Stimulated activated memory B cell treated with anti-CD40 and anti-IgM and Interleukin-4, amounts not matched to agents 10 μg/mL and 1 μg/mL and 100 μg/mL, for 72 hours (primary cell): ENCODE measurements at regions not wholly inside any gene's neighbourhood (a gene's known extent, or its start where the extent isn't known, plus 50 kb on each side); places are given as distances from the start of the nearest gene placed in this dataset.
"Not testable (repeated sequence)": the region's sequence is repeated elsewhere in the genome, so short reads cannot be mapped to it uniquely, and the experiment has no call there.

Source experiments
- ATAC-seq: fragments of 150-1000 bp; cut with Tn5 transposase; 2 replicates; pipeline ENCODE4 v1.10.0; 2021
- H3K27ac Mint-ChIP-seq: one replicate; pipeline ENCODE4 v1.8.0; 2022; ENCODE audit warnings: mild to moderate bottlenecking, mixed read lengths
- H3K27me3 Mint-ChIP-seq: one replicate; pipeline ENCODE4 v1.8.0; 2022; ENCODE audit warnings: mixed read lengths
- H3K36me3 Mint-ChIP-seq: one replicate; pipeline ENCODE4 v1.8.0; 2022; ENCODE audit warnings: mixed read lengths
- H3K4me1 Mint-ChIP-seq: one replicate; pipeline ENCODE4 v1.8.0; 2022; ENCODE audit warnings: mixed read lengths
- H3K4me3 Mint-ChIP-seq: one replicate; pipeline ENCODE4 v1.8.0; 2022; ENCODE audit warnings: mild to moderate bottlenecking, moderate library complexity, mixed read lengths
- H3K9me3 Mint-ChIP-seq: one replicate; pipeline ENCODE4 v1.8.0; 2022; ENCODE audit warnings: mixed read lengths

- no peak overlapping the region for H3K27ac Mint-ChIP-seq
- H3K4me3 Mint-ChIP-seq = no peak overlapping the region
- no peaks in the 10 kb centered on the region for H3K27me3 Mint-ChIP-seq
- ATAC-seq = no peak
- H3K9me3 Mint-ChIP-seq = peaks cover 13% of the 10 kb centered on the region
- no peaks in the 10 kb centered on the region for H3K36me3 Mint-ChIP-seq
- no peaks in the 10 kb centered on the region for H3K4me1 Mint-ChIP-seq
These were observed 193.5 kb upstream of the SOX2 start for GRCh38 chr3:181518222-181518621.

- peaks cover 21% of the 10 kb centered on the region for H3K9me3 Mint-ChIP-seq
- H3K27ac Mint-ChIP-seq = no peak overlapping the region
- H3K27me3 Mint-ChIP-seq = no peaks in the 10 kb centered on the region
- no peaks in the 10 kb centered on the region for H3K4me1 Mint-ChIP-seq
- H3K36me3 Mint-ChIP-seq = no peaks in the 10 kb centered on the region
- no peak overlapping the region for H3K4me3 Mint-ChIP-seq
- no peak for ATAC-seq
These were observed 198.9 kb upstream of the SOX2 start for GRCh38 chr3:181512787-181513186.

GRCh38 chr3:181510500-181510899, 201.2 kb upstream of the SOX2 start:
- ATAC-seq = no peak
- Mint-ChIP-seq H3K27ac (no peak overlapping the region), H3K4me3 (no peak overlapping the region), H3K27me3 (no peaks in the 10 kb centered on the region), H3K4me1 (no peaks in the 10 kb centered on the region), H3K36me3 (no peaks in the 10 kb centered on the region), H3K9me3 (peaks cover 20% of the 10 kb centered on the region)

GRCh38 chr3:181497358-181497757, 214.4 kb upstream of the SOX2 start:
- H3K27ac Mint-ChIP-seq = no peak overlapping the region
- ATAC-seq = no peak
- no peaks in the 10 kb centered on the region for H3K9me3 Mint-ChIP-seq
- H3K36me3 Mint-ChIP-seq = no peaks in the 10 kb centered on the region
- H3K4me3 Mint-ChIP-seq = no peak overlapping the region
- H3K27me3 Mint-ChIP-seq = no peaks in the 10 kb centered on the region
- no peaks in the 10 kb centered on the region for H3K4me1 Mint-ChIP-seq

GRCh38 chr3:181493423-181493822, 218.3 kb upstream of the SOX2 start:
- Mint-ChIP-seq H3K27me3 (no peaks in the 10 kb centered on the region), H3K4me1 (no peaks in the 10 kb centered on the region), H3K4me3 (no peak overlapping the region), H3K36me3 (no peaks in the 10 kb centered on the region), H3K27ac (no peak overlapping the region), H3K9me3 (peaks cover 4% of the 10 kb centered on the region)
- no peak for ATAC-seq

GRCh38 chr3:181488536-181488935, 223.2 kb upstream of the SOX2 start:
- no peak for ATAC-seq
- H3K27ac Mint-ChIP-seq = no peak overlapping the region
- H3K4me1 Mint-ChIP-seq = no peaks in the 10 kb centered on the region
- H3K36me3 Mint-ChIP-seq = no peaks in the 10 kb centered on the region
- no peak overlapping the region for H3K4me3 Mint-ChIP-seq
- peaks cover 4% of the 10 kb centered on the region for H3K9me3 Mint-ChIP-seq
- H3K27me3 Mint-ChIP-seq = no peaks in the 10 kb centered on the region

- H3K4me3 Mint-ChIP-seq = no peak overlapping the region
- H3K27me3 Mint-ChIP-seq = no peaks in the 10 kb centered on the region
- no peak overlapping the region for H3K27ac Mint-ChIP-seq
- H3K4me1 Mint-ChIP-seq = no peaks in the 10 kb centered on the region
- ATAC-seq = no peak
- H3K36me3 Mint-ChIP-seq = no peaks in the 10 kb centered on the region
- H3K9me3 Mint-ChIP-seq = peaks cover 4% of the 10 kb centered on the region
These were observed 224.3 kb upstream of the SOX2 start for GRCh38 chr3:181487236-181487978.

- Mint-ChIP-seq H3K27ac (no peak overlapping the region), H3K36me3 (no peaks in the 10 kb centered on the region), H3K27me3 (no peaks in the 10 kb centered on the region), H3K4me3 (no peak overlapping the region), H3K4me1 (no peaks in the 10 kb centered on the region), H3K9me3 (peaks cover 4% of the 10 kb centered on the region)
- ATAC-seq = no peak
These were observed 225.4 kb upstream of the SOX2 start for GRCh38 chr3:181486141-181486885.

- no peaks in the 10 kb centered on the region for H3K36me3 Mint-ChIP-seq
- H3K4me1 Mint-ChIP-seq = no peaks in the 10 kb centered on the region
- no peaks in the 10 kb centered on the region for H3K27me3 Mint-ChIP-seq
- H3K27ac Mint-ChIP-seq = no peak overlapping the region
- peaks cover 9% of the 10 kb centered on the region for H3K9me3 Mint-ChIP-seq
- H3K4me3 Mint-ChIP-seq = no peak overlapping the region
- ATAC-seq = no peak
These were observed 227.7 kb upstream of the SOX2 start for GRCh38 chr3:181484026-181484425.

GRCh38 chr3:181475146-181475545, 236.6 kb upstream of the SOX2 start:
- H3K27ac Mint-ChIP-seq, H3K36me3 Mint-ChIP-seq, H3K4me3 Mint-ChIP-seq, ATAC-seq, H3K27me3 Mint-ChIP-seq, H3K4me1 Mint-ChIP-seq: not testable (repeated sequence)
- peaks cover 32% of the 10 kb centered on the region for H3K9me3 Mint-ChIP-seq

- Mint-ChIP-seq H3K36me3 (no peaks in the 10 kb centered on the region), H3K4me3 (no peak overlapping the region), H3K9me3 (peaks cover 25% of the 10 kb centered on the region), H3K27ac (no peak overlapping the region), H3K4me1 (no peaks in the 10 kb centered on the region), H3K27me3 (no peaks in the 10 kb centered on the region)
- no peak for ATAC-seq
These were observed 241.4 kb upstream of the SOX2 start for GRCh38 chr3:181470349-181470748.

- ATAC-seq = no peak
- Mint-ChIP-seq H3K27ac (no peak overlapping the region), H3K27me3 (no peaks in the 10 kb centered on the region), H3K9me3 (peaks cover 3% of the 10 kb centered on the region), H3K4me1 (no peaks in the 10 kb centered on the region), H3K36me3 (no peaks in the 10 kb centered on the region), H3K4me3 (no peak overlapping the region)
These were observed 247.6 kb upstream of the SOX2 start for GRCh38 chr3:181464033-181464694.

GRCh38 chr3:181461381-181461780, 250.3 kb upstream of the SOX2 start:
- Mint-ChIP-seq H3K9me3 (no peaks in the 10 kb centered on the region), H3K4me3 (no peak overlapping the region), H3K27ac (no peak overlapping the region), H3K27me3 (no peaks in the 10 kb centered on the region), H3K4me1 (no peaks in the 10 kb centered on the region), H3K36me3 (no peaks in the 10 kb centered on the region)
- no peak for ATAC-seq

- H3K9me3 Mint-ChIP-seq = no peaks in the 10 kb centered on the region
- no peak for ATAC-seq
- H3K4me3 Mint-ChIP-seq = no peak overlapping the region
- no peak overlapping the region for H3K27ac Mint-ChIP-seq
- H3K27me3 Mint-ChIP-seq = no peaks in the 10 kb centered on the region
- no peaks in the 10 kb centered on the region for H3K4me1 Mint-ChIP-seq
- H3K36me3 Mint-ChIP-seq = no peaks in the 10 kb centered on the region
These were observed 252.2 kb upstream of the SOX2 start for GRCh38 chr3:181459516-181459915.

- no peak overlapping the region for H3K4me3 Mint-ChIP-seq
- H3K27ac Mint-ChIP-seq = no peak overlapping the region
- no peaks in the 10 kb centered on the region for H3K4me1 Mint-ChIP-seq
- H3K27me3 Mint-ChIP-seq = no peaks in the 10 kb centered on the region
- no peaks in the 10 kb centered on the region for H3K36me3 Mint-ChIP-seq
- no peaks in the 10 kb centered on the region for H3K9me3 Mint-ChIP-seq
- ATAC-seq = no peak
These were observed 252.9 kb upstream of the SOX2 start for GRCh38 chr3:181458857-181459256.

GRCh38 chr3:181457756-181458155, 254.0 kb upstream of the SOX2 start:
- no peak for ATAC-seq
- Mint-ChIP-seq H3K36me3 (no peaks in the 10 kb centered on the region), H3K4me1 (no peaks in the 10 kb centered on the region), H3K27me3 (no peaks in the 10 kb centered on the region), H3K4me3 (no peak overlapping the region), H3K27ac (no peak overlapping the region), H3K9me3 (no peaks in the 10 kb centered on the region)
